Skeletal muscle satellite cell (primary cell): ENCODE measurements at regions not wholly inside any gene's neighbourhood (a gene's known extent, or its start where the extent isn't known, plus 50 kb on each side); places are given as distances from the start of the nearest gene placed in this dataset.

Experiments used
- H3K27me3 ChIP-seq: 2 replicates; pipeline ENCODE4 v1.7.0; 2013; ENCODE audit warnings: low read length; ENCODE audit not compliant: control insufficient read depth, insufficient read depth
- H3K36me3 ChIP-seq: 2 replicates; pipeline ENCODE4 v1.7.0; 2013; ENCODE audit warnings: mild to moderate bottlenecking, control low read depth, low read length; ENCODE audit not compliant: insufficient read depth
- H3K4me1 ChIP-seq: 2 replicates; pipeline ENCODE4 v1.7.0; 2013; ENCODE audit warnings: low read length; ENCODE audit not compliant: control insufficient read depth, insufficient read depth
- H3K4me2 ChIP-seq: 2 replicates; pipeline ENCODE4 v1.7.0; 2013; ENCODE audit warnings: mild to moderate bottlenecking, low read length
- H3K4me3 ChIP-seq: 2 replicates; pipeline ENCODE4 v1.7.0; 2013; ENCODE audit warnings: low read length
- H3K9ac ChIP-seq: 2 replicates; pipeline ENCODE4 v1.7.0; 2013; ENCODE audit warnings: mild to moderate bottlenecking, low read depth, low read length, moderate library complexity
- H3K9me3 ChIP-seq: replicated peaks from 2 replicates; pipeline ENCODE4 v1.7.0; 2013; ENCODE audit warnings: mild to moderate bottlenecking, control low read depth, low read length

DNA sequence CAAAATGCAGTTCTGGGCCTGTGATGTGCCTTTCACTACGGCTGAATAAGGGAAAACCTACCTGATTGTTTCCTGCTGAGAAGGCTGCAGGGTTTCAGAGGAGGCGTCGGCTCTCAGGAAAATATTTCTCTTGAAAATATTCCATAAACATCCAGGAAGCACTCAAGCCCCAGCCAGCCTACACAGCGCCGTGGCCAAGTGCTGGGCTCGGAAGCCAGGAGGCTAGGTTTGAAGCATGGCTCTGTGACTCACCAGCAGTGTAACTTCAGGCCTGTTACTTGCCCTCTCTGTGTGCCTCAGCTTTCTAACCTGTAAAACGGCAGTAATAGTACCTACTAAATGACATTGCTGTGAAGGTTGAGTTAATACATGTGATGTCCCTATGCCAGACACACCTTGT lies 399.1 kb downstream of the GATA3 start:
- no peak overlapping the region for H3K4me3 ChIP-seq
- H3K9ac ChIP-seq: no peak overlapping the region
- no peaks in the 10 kb centered on the region for H3K36me3 ChIP-seq

DNA sequence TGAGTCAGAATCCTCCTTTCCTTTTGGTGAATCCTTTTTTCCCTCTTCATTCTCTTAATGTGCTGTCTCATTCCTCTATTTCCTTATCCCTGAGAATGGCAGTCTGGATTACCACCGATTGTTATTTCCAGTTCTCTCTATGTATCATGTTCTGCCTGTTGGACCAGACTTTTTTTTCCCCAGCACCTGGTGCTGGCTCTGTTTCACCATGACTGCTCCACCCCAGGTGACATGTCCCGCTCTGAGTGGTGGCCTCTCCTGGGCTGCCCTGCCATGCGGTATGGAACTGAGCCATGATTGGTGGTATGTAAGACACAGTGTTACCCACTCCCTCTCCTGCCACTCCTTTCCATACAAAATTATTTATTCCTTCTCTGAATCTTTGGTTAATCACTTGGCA lies 399.9 kb downstream of the GATA3 start:
- no peaks in the 10 kb centered on the region for H3K27me3 ChIP-seq

More for the DNA sequence above, 399.1 kb downstream of the GATA3 start:
- Histone ChIP-seq H3K4me1 (no peaks in the 10 kb centered on the region), H3K27me3 (no peaks in the 10 kb centered on the region), H3K4me2 (no peak overlapping the region), H3K9me3 (no peaks in the 10 kb centered on the region)

DNA sequence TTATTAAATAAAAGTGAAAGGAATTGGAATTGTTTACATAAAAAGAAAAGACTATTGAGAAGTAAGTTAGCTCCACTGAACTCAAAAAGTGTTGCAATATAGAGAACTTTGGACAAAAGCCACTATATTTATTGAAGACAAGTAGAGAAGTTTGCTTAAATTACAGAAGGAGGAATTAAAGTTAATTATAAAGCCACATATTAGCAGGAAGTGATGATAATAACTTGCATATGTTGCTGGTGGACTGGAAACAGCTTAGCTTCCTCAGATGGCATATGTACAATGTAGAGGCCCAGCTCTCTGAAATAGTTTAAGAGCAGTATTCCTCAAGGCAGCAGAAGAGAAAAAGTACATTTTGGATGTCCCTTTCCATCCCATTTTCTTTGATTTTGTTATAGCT lies 400.7 kb downstream of the GATA3 start:
- H3K27me3 ChIP-seq: no peaks in the 10 kb centered on the region
- H3K36me3 ChIP-seq: no peaks in the 10 kb centered on the region
- H3K9me3 ChIP-seq: no peaks in the 10 kb centered on the region
- no peak overlapping the region for H3K9ac ChIP-seq
- no peak overlapping the region for H3K4me3 ChIP-seq
- no peak overlapping the region for H3K4me2 ChIP-seq
- H3K4me1 ChIP-seq: no peaks in the 10 kb centered on the region

More for the DNA sequence above, 399.9 kb downstream of the GATA3 start:
- no peak overlapping the region for H3K4me2 ChIP-seq
- H3K9me3 ChIP-seq: no peaks in the 10 kb centered on the region
- H3K9ac ChIP-seq: no peak overlapping the region
- H3K4me1 ChIP-seq: no peaks in the 10 kb centered on the region
- no peaks in the 10 kb centered on the region for H3K36me3 ChIP-seq
- no peak overlapping the region for H3K4me3 ChIP-seq

DNA sequence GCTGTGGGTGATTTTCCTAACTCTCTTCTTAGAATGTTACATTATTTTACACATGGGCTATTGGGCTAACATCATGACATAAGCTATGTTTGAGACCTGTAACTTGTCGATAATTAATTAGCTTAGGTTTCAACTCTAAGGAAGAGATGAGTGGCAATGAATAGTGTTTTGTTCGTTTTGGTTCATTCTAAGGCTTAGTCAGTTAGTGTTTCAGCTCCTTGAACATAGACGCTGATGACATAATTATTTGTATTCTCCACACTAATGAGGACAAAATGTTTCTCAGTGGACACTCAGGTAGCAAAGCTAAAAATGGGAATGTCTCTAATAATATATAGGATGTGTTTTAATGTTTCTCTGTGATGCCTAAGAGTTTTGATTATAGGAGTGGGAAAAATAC lies 401.9 kb downstream of the GATA3 start:
- Histone ChIP-seq H3K9me3 (no peaks in the 10 kb centered on the region), H3K9ac (no peak overlapping the region), H3K27me3 (no peaks in the 10 kb centered on the region), H3K36me3 (no peaks in the 10 kb centered on the region), H3K4me2 (no peak overlapping the region), H3K4me3 (no peak overlapping the region), H3K4me1 (no peaks in the 10 kb centered on the region)

DNA sequence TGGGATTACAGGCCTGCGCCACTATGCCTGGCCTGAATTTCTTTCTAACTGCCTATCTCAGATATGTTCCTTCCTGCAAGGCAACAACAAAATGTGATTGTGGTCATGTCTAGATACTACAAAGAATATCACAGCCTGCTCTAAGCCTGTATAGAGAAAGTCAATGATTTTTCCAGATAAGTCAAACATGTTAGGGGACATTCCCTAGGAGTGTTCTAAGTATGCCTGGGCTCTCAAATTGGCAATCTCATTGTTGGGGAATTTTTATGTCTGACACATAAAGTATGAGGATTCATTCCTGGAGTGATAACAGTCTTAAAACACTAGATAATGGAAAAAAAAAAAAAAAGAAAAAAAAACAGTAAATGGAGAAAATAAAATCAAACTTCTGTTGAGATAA lies 406.1 kb downstream of the GATA3 start:
- no peak overlapping the region for H3K4me3 ChIP-seq
- H3K36me3 ChIP-seq: no peaks in the 10 kb centered on the region
- H3K9me3 ChIP-seq: no peaks in the 10 kb centered on the region
- no peak overlapping the region for H3K4me2 ChIP-seq
- H3K4me1 ChIP-seq: no peaks in the 10 kb centered on the region
- H3K27me3 ChIP-seq: no peaks in the 10 kb centered on the region
- H3K9ac ChIP-seq: no peak overlapping the region

DNA sequence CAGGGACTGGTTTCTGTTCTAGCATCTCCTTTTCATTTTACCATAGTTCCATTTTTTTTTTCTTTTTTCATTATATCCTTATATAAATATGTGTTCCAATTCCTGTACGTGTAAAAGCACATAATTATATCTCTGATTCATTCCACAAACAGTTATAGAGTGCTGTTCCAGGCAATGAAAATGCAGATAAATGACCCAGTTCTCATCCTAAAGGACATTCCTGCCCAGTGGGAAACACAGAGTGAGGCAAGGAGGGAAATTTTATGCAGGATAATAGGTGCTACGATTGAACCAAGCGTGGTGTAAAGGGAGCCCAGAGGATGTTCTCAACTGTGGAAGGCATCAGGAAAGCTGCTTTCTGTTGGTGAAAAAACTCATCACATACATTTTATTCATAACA lies 408.1 kb downstream of the GATA3 start:
- Histone ChIP-seq H3K4me3 (no peak overlapping the region), H3K9me3 (no peaks in the 10 kb centered on the region), H3K27me3 (no peaks in the 10 kb centered on the region), H3K9ac (no peak overlapping the region), H3K4me2 (no peak overlapping the region), H3K36me3 (no peaks in the 10 kb centered on the region), H3K4me1 (no peaks in the 10 kb centered on the region)

DNA sequence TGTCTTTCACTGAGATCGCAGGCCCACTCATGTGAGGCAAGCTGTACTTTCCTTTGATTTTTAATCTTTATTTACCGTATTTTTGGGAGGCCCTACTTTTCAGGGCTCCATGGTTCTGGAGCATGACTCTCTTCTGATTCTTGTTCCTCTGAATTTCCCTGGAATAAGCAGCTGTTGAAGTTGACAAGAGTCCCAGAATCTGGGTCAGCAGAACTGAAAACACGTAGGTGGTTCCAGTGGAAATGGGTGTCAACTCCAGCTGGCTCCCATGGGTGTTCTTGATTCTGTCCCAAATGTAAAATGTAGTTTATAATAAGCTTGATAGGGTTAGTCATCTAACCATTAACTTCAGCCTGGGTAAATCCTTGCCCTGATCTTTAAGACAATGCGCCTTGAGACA lies 409.4 kb downstream of the GATA3 start:
- H3K27me3 ChIP-seq: no peaks in the 10 kb centered on the region
- H3K4me1 ChIP-seq: no peaks in the 10 kb centered on the region
- H3K9ac ChIP-seq: no peak overlapping the region
- H3K4me3 ChIP-seq: no peak overlapping the region
- no peaks in the 10 kb centered on the region for H3K36me3 ChIP-seq
- no peak overlapping the region for H3K4me2 ChIP-seq
- no peaks in the 10 kb centered on the region for H3K9me3 ChIP-seq

DNA sequence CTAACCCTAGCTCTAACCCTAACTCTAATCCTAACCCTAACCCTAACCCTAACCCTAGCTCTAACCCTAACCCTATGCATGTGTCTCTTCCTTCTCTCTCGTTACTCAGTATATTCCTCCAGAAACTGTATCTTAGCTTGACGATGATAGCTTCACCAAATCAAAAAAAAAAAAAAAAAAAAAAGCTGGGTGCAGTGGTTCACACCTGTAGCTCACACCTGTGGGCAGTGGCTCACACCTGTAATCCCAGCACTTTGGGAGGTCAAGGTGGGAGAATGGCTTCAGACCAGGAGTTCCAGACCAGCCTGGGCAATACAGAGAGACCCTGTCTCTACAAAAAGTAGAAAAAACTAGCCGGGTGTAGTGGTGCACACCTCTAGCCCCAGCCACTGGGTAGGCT lies 414.0 kb downstream of the GATA3 start:
- Histone ChIP-seq H3K9me3 (no peaks in the 10 kb centered on the region), H3K36me3 (no peaks in the 10 kb centered on the region), H3K9ac (no peak overlapping the region)

DNA sequence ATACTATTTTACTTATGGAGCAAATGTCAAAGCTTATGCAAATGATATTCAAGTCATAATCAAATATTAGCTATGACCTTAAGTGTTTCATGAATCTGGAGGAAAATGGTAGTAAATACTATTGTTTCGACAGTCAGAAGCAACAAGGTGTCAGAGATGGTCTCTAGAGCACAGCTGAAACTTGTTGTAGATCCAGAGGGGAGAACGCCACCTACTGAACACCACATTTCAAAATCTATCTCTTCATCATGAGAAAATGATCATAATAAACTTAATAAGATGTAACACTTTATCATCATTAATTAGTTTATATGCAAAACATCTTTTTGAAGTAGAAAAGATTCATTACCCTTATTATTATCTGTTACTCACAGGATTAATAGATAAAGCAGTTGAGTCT lies 418.7 kb downstream of the GATA3 start:
- no peaks in the 10 kb centered on the region for H3K36me3 ChIP-seq
- no peaks in the 10 kb centered on the region for H3K27me3 ChIP-seq
- H3K4me1 ChIP-seq: no peaks in the 10 kb centered on the region
- H3K4me3 ChIP-seq: no peak overlapping the region
- H3K9ac ChIP-seq: no peak overlapping the region
- peaks cover 3% of the 10 kb centered on the region for H3K9me3 ChIP-seq
- H3K4me2 ChIP-seq: no peak overlapping the region

More for the DNA sequence above, 414.0 kb downstream of the GATA3 start:
- Histone ChIP-seq H3K4me2 (no peak overlapping the region), H3K27me3 (no peaks in the 10 kb centered on the region), H3K4me1 (no peaks in the 10 kb centered on the region), H3K4me3 (no peak overlapping the region)

DNA sequence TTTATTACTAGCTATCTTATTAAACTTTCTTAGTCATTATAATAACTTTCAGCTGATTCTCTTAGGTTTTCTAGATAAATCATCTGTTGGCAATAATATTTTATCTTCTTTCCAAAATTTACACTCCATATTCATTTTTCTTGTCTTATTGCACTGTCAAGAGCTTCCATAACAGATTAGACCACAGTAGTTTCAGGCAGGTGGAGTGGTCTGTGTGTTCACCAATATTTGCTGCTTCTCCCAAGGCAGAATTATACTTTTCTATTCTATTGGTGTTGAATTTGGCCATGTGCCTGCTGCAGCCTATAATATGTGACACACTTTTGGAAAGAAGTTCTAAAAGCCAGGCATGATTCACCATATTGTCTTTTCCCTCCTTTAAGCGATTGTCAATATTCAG lies 422.8 kb downstream of the GATA3 start:
- no peaks in the 10 kb centered on the region for H3K27me3 ChIP-seq
- H3K4me1 ChIP-seq: no peaks in the 10 kb centered on the region
- H3K4me2 ChIP-seq: no peak overlapping the region
- H3K9ac ChIP-seq: no peak overlapping the region
- no peak overlapping the region for H3K4me3 ChIP-seq
- no peaks in the 10 kb centered on the region for H3K36me3 ChIP-seq
- H3K9me3 ChIP-seq: peaks cover 3% of the 10 kb centered on the region

DNA sequence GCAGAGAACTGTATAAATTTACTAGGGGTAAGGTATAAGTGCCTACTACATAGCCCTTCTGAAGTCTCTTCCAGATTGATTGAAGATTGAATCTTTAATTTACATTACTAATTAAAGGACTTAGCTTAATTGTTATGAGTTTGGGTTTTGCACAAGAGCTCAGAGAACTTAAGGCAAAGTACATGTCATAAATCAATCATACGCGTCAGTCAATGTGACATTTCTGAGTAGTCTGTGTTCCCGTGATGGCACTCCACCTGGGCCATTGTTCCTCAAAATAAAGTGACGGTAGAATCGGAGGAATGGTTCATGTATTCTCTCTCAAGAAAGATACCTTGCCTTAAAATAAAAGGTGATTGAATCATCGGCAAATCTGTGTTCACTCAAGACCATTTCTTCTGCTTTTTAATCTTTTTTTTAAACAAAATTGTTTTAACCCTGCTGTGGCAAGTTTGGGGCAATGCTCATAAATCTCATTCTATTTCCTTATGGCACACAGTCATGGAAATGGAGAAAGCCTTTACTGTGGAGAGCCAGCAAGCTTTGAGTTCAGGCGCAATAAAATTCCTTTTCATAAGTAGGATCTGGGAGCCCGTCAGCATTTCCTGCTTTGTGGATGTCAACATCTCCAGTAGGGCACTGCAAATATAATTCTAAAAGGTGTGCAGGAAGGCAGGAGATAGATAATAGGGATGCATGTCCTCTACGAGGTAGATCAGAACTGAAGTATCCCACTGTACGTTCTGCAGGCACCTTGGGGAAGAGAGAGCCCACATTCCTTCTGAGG lies 427.4 kb downstream of the GATA3 start:
- H3K4me3 ChIP-seq: no peak overlapping the region
- H3K36me3 ChIP-seq: no peaks in the 10 kb centered on the region
- H3K9me3 ChIP-seq: peaks cover 3% of the 10 kb centered on the region
- no peak overlapping the region for H3K4me2 ChIP-seq
- H3K9ac ChIP-seq: no peak overlapping the region
- H3K27me3 ChIP-seq: no peaks in the 10 kb centered on the region
- H3K4me1 ChIP-seq: no peaks in the 10 kb centered on the region

DNA sequence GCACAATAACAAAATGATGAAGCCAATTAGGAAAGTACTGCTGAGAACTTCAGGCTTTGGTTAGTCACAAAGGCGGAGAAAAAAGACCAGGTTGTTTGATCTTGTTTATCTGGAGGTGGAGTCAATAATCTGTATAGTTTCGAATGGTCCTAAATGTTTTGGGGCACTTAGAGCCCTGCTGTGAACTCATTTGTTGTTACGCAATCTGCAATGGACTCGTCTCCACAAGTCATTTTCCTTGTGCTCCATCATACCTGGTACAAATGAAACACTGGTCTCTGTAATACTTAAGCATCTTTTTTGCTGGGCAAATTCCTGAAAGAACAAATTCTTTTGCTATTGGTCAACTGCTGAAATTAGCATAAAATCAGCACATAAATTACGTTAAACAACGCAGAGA lies 430.5 kb downstream of the GATA3 start:
- no peak overlapping the region for H3K4me3 ChIP-seq
- no peaks in the 10 kb centered on the region for H3K4me1 ChIP-seq
- no peak overlapping the region for H3K4me2 ChIP-seq
- no peak overlapping the region for H3K9ac ChIP-seq
- no peaks in the 10 kb centered on the region for H3K9me3 ChIP-seq
- H3K36me3 ChIP-seq: no peaks in the 10 kb centered on the region
- no peaks in the 10 kb centered on the region for H3K27me3 ChIP-seq
